ENCODE measurements at regions not wholly inside any gene's neighbourhood (a gene's known extent, or its start where the extent isn't known, plus 50 kb on each side); places are given as distances from the start of the nearest gene placed in this dataset.

GRCh38 chr9:105861972-105862371 is 167.6 kb downstream of the TMEM38B start:
- POLR2A ChIA-PET (ENCODE audit: partially characterized antibody), result no interaction called here
- CTCF ChIA-PET (ENCODE audit: partially characterized antibody), result no interaction called here
- no peak for TF ChIP-seq CBX8 (IDR thresholded peaks at IDR 0.05; ENCODE audit: borderline replicate concordance, low read depth, low read length)
- no peak for TF ChIP-seq KDM5A (IDR thresholded peaks at IDR 0.05; ENCODE audit: low read length)
- TF ChIP-seq JUN (IDR thresholded peaks at IDR 0.05; ENCODE audit: low read depth, low read length), result no peak
- no peak for TF ChIP-seq TCF12 (IDR thresholded peaks at IDR 0.05; ENCODE audit: low read depth, low read length)
- no peak for TF ChIP-seq HDAC2 (IDR thresholded peaks at IDR 0.05; ENCODE audit: borderline replicate concordance in 1 of 2, low read depth in 2 of 2, low read length in 2 of 2)
- TF ChIP-seq FOSL1 (IDR thresholded peaks at IDR 0.05; ENCODE audit: insufficient read depth, low read depth, low read length), result no peak
- no peak for TF ChIP-seq ZNF274 (IDR thresholded peaks at IDR 0.05; ENCODE audit: borderline replicate concordance, extremely low read depth, low read length)
- TF ChIP-seq MAFK (IDR thresholded peaks at IDR 0.05; ENCODE audit: low read depth, low read length), result no peak
- no peak for TF ChIP-seq CREB1 (IDR thresholded peaks at IDR 0.05)
- no peak for TF ChIP-seq RAD21 (IDR thresholded peaks at IDR 0.05 in 1 of 2, conservative IDR thresholded peaks at IDR 0.05 in 1 of 2; ENCODE audit: low read depth in 2 of 2, low read length in 2 of 2)
- no peak for TF ChIP-seq TAF1 (IDR thresholded peaks at IDR 0.05; ENCODE audit: low read depth, low read length)
- TF ChIP-seq CTBP2 (IDR thresholded peaks at IDR 0.05; ENCODE audit: borderline replicate concordance, insufficient read depth, insufficient read length, low read length), result no peak
- TF ChIP-seq E2F6 (IDR thresholded peaks at IDR 0.05), result no peak
- TF ChIP-seq BACH1 (IDR thresholded peaks at IDR 0.05; ENCODE audit: low read length), result no peak
- no peak for TF ChIP-seq POLR2AphosphoS5 (IDR thresholded peaks at IDR 0.05; ENCODE audit: low read depth, low read length)

More at GRCh38 chr9:105861972-105862371, 167.6 kb downstream of the TMEM38B start:
- DNase-seq (ENCODE audit: low read depth in 1 of 2, low spot score in 2 of 2) (no peak), FAIRE-seq (peak; percentile 36)
- Histone ChIP-seq H2BK5ac (ENCODE audit: low read depth, low read length) (no peak overlapping the region), H2BK12ac (ENCODE audit: low read depth, low read length) (no peak overlapping the region), H3K79me1 (ENCODE audit: low read depth, low read length) (no peaks in the 10 kb centered on the region), H3K14ac (ENCODE audit: insufficient read length) (no peak overlapping the region), H3K4ac (replicated peaks; ENCODE audit: insufficient read length, low read depth, low read length) (no peak overlapping the region), H3K23me2 (ENCODE audit: low read depth, low read length) (peaks cover 3% of the 10 kb centered on the region; the same call in 1 of the 2 replicates), H3K4me3 (ENCODE audit: extremely low read depth in 1 of 4, insufficient read depth in 2 of 4, low read depth in 3 of 4, low read length in 4 of 4) (no peak overlapping the region), H2AFZ (ENCODE audit: low read length) (no peak overlapping the region), H3K4me2 (ENCODE audit: insufficient read depth in 1 of 2, low read depth in 2 of 2, low read length in 2 of 2) (no peak overlapping the region), H3K79me2 (ENCODE audit: control insufficient read depth in 1 of 2, insufficient read depth in 2 of 2, low read length in 2 of 2) (no peaks in the 10 kb centered on the region), H4K91ac (replicated peaks; ENCODE audit: insufficient read length, low read length) (no peak overlapping the region), H3K56ac (replicated peaks; ENCODE audit: insufficient read length, low read depth, low read length) (no peak overlapping the region), H2BK120ac (replicated peaks; ENCODE audit: low read depth, low read length) (no peak overlapping the region), H3K27me3 (replicated peaks in 1 of 4; ENCODE audit: control insufficient read depth in 3 of 4, extremely low read depth in 1 of 4, insufficient read depth in 3 of 4, low read length in 3 of 4) (peaks cover 0 to 1% (median 0%) of the 10 kb centered on the region in 4 experiments; a peak in 1 of 7 replicates), H3K9ac (replicated peaks in 1 of 4; ENCODE audit: extremely low read depth in 1 of 4, low read depth in 3 of 4, low read length in 3 of 4) (no peak overlapping the region), H3K23ac (ENCODE audit: insufficient read length) (no peak overlapping the region), H4K20me1 (replicated peaks in 1 of 2; ENCODE audit: control insufficient read depth in 1 of 2, insufficient read depth in 2 of 2, low read length in 2 of 2) (no peaks in the 10 kb centered on the region), H2BK15ac (ENCODE audit: low read length) (no peak overlapping the region), H3K36me3 (ENCODE audit: control insufficient read depth in 2 of 4, insufficient read depth in 4 of 4, low read length in 3 of 4) (no peaks in the 10 kb centered on the region), H4K8ac (ENCODE audit: extremely low read depth, insufficient read depth, low read length) (no peak overlapping the region), H3K4me1 (replicated peaks in 1 of 4; ENCODE audit: control insufficient read depth in 3 of 4, insufficient read depth in 4 of 4, low read length in 3 of 4) (no peaks in the 10 kb centered on the region), H2BK20ac (ENCODE audit: low read length) (no peak overlapping the region), H3K9me3 (ENCODE audit: insufficient read depth in 2 of 2, low read depth in 1 of 2, low read length in 1 of 2) (no peaks in the 10 kb centered on the region), H3K18ac (ENCODE audit: extremely low read depth, low read length) (no peak overlapping the region), H3K27ac (ENCODE audit: low read depth, low read length) (no peak overlapping the region), H2AK5ac (ENCODE audit: low read depth, low read length) (no peak overlapping the region), H4K5ac (ENCODE audit: insufficient read length, low read depth, low read length) (no peak overlapping the region)
- 91% methylated on average over 2 of the region's 2 CpGs; no CpG with 5 or more reads in 1 of the 2 experiments for WGBS, 2 experiments (ENCODE audit: extremely low coverage in 1 of 2, insufficient coverage in 1 of 2, insufficient read length in 1 of 2, insufficient replicate concordance in 2 of 2, low coverage in 1 of 2, low lambda C conversion rate in 2 of 2, missing lambda C conversion rate in 1 of 2)

All from H1 (cell line).